Testis (tissue), 2 donors: ENCODE measurements at regions not wholly inside any gene's neighbourhood (a gene's known extent, or its start where the extent isn't known, plus 50 kb on each side); places are given as distances from the start of the nearest gene placed in this dataset.

ENCODE experiments used
- CTCF ChIP-seq, 3 experiments: fragments of 450-650 bp in 2 of 3; fragments of 200-600 bp in 1 of 3; sonication (generic) in 1 of 3; IDR thresholded peaks; one replicate each; pipeline ENCODE4 v1.5.1; 2016 to 2019; ENCODE audit warnings: antibody characterized with exemption in 3 of 3, mild to moderate bottlenecking in 2 of 3, moderate library complexity in 1 of 3
- POLR2A ChIP-seq: fragments of 450-650 bp; IDR thresholded peaks from one replicate; pipeline ENCODE4 v1.6.1; 2017; ENCODE audit warnings: antibody characterized with exemption, mild to moderate bottlenecking, moderate library complexity

- TF ChIP-seq POLR2A (no peak), CTCF (IDR thresholded peaks at IDR 0.05) (no peak)
Measured at GRCh38 chr12:108389544-108389943, 50.4 kb upstream of the CMKLR1 start.
